ENCODE measurements at regions not wholly inside any gene's neighbourhood (a gene's known extent, or its start where the extent isn't known, plus 50 kb on each side); places are given as distances from the start of the nearest gene placed in this dataset.

DNA sequence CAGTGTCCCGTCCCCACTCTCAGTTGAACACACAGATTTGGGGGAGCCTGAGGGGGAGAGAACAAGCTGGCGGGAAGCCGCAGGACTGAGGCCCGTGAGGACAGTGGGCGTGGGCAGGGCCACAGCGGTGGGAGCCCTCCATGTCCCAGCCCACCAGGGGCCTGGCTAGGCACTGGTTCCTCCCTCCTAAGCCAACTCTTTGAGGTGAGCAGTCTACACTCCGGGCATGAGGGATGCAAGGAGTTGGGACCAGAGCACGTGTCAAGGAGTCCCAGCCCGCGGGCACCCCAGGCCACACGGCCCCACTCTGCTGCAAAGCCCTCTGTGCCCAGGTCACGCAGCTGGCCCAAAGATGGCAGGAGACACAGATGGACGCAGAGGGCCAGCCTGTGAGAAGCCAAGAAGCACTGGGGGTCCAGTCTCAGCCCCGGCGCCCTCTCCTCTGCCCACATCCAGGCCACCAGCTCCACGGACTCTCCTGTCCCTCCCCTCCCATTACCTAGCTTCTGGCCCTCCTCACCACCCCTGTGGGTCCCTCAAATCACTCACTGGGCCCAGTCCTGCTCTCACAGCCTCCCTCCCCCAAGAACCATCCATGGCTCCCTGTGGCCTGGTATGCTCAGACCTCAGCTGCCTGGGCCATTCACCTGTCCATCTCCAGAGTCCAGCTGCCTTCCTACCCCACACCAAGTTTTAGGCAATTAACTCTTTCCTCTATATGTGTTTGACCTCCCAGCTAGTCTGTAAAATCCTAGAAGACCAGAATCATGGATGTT, 206.5 kb downstream of the RBFOX3 start:
- no peak overlapping the region for H3K4me3 ChIP-seq (replicated peaks in 1 of 3; ENCODE audit: insufficient read depth in 1 of 3, low read depth in 2 of 3, low read length in 3 of 3)
- TF ChIP-seq ZMYM3 (CRISPR knock-in tag; IDR thresholded peaks at IDR 0.05) (0 out of 2 replicates have a peak, but pooled peaks have one; percentile 19), ZNF354B (CRISPR knock-in tag; IDR thresholded peaks at IDR 0.05) (no peak)
- H3K36me3 ChIP-seq (replicated peaks in 1 of 2; ENCODE audit: control insufficient read depth in 1 of 2, insufficient read depth in 2 of 2, low read length in 2 of 2), result no peaks in the 10 kb centered on the region
- no peaks in the 10 kb centered on the region for H3K79me2 ChIP-seq (ENCODE audit: insufficient read depth, low read length)
- 62% methylated on average over 13 of the region's 16 CpGs for WGBS (ENCODE audit: low lambda C conversion rate)
- in situ Hi-C loops (cut with HindIII; ENCODE audit: extremely low pct_ligation_motif_present, low pct_unique_long_range_greater_than_20kb), result loop anchor here (10.0 kb wide), 1 partner anchor 300 kb away; no protein-coding TSS in a partner anchor
- FAIRE-seq (no peak), ATAC-seq (no peak), DNase-seq (ENCODE audit: low spot score) (no peak)
- no TSS peak for BruUV-seq (replicated peaks)
- no peaks in the 10 kb centered on the region; the same call in 1 of the 2 replicates for H4K20me1 ChIP-seq (ENCODE audit: insufficient read depth, low read length)
- CTCF ChIA-PET (ENCODE audit: low intra/inter-chr PET ratio, low total read pairs), result no interaction called here
- H3K27ac ChIP-seq (ENCODE audit: extremely low read length, insufficient read depth, low read length), result no peak overlapping the region
- H3K4me1 ChIP-seq (ENCODE audit: insufficient read depth, low read length), result 0 out of 2 replicates have a peak, but pooled peaks cover 4% of the 10 kb centered on the region
- peaks cover 28 to 88% of the 10 kb centered on the region in 2 experiments for H3K27me3 ChIP-seq (ENCODE audit: control insufficient read depth in 1 of 2, insufficient read depth in 2 of 2, low read length in 2 of 2)
- intact Hi-C loops (cut with micrococcal nuclease; ENCODE audit: unreplicated experiment), result no loop called here
- no peaks in the 10 kb centered on the region for H3K9me3 ChIP-seq (ENCODE audit: low read length)
- H2AFZ ChIP-seq (ENCODE audit: low read length), result no peak overlapping the region
- H3K4me2 ChIP-seq (ENCODE audit: low read depth, low read length), result no peak overlapping the region
- H3K9ac ChIP-seq (ENCODE audit: insufficient read depth, low read depth, low read length), result no peak overlapping the region
- POLR2A ChIA-PET, result no interaction called here

GRCh38 chr17:79401704-79402674, 208.9 kb downstream of the RBFOX3 start:
- 6% methylated on average over 23 of the region's 26 CpGs for WGBS (ENCODE audit: low lambda C conversion rate)
- ChIA-PET POLR2A (no interaction called here), CTCF (ENCODE audit: low intra/inter-chr PET ratio, low total read pairs) (interaction anchor here (1.4 to 1.6 kb wide), 2 partner anchors 10 to 314 kb away, joined by 3 to 5 read pairs; no protein-coding TSS in a partner anchor)
- H3K27me3 ChIP-seq (ENCODE audit: control insufficient read depth in 1 of 2, insufficient read depth in 2 of 2, low read length in 2 of 2), result peaks cover 18 to 85% of the 10 kb centered on the region in 2 experiments; a peak in 4 of 5 replicates
- H3K36me3 ChIP-seq (replicated peaks in 1 of 2; ENCODE audit: control insufficient read depth in 1 of 2, insufficient read depth in 2 of 2, low read length in 2 of 2), result no peaks in the 10 kb centered on the region
- H3K79me2 ChIP-seq (ENCODE audit: insufficient read depth, low read length), result no peaks in the 10 kb centered on the region
- no peak overlapping the region for H3K4me3 ChIP-seq (replicated peaks in 1 of 3; ENCODE audit: insufficient read depth in 1 of 3, low read depth in 2 of 3, low read length in 3 of 3)
- H3K27ac ChIP-seq (ENCODE audit: extremely low read length, insufficient read depth, low read length), result no peak overlapping the region
- 0 out of 2 replicates have a peak, but pooled peaks cover 4% of the 10 kb centered on the region for H3K4me1 ChIP-seq (ENCODE audit: insufficient read depth, low read length)
- H2AFZ ChIP-seq (ENCODE audit: low read length), result no peak overlapping the region
- in situ Hi-C loops (cut with HindIII; ENCODE audit: extremely low pct_ligation_motif_present, low pct_unique_long_range_greater_than_20kb) (loop anchor here (10.0 kb wide), 1 partner anchor 303 kb away; no protein-coding TSS in a partner anchor), intact Hi-C loops (cut with micrococcal nuclease; ENCODE audit: unreplicated experiment) (no loop called here)
- no peak overlapping the region for H3K9ac ChIP-seq (ENCODE audit: insufficient read depth, low read depth, low read length)
- DNase-seq (ENCODE audit: low spot score) (no peak), FAIRE-seq (no peak), ATAC-seq (peak; percentile 12; the same call in 2 of the 3 replicates)
- no peaks in the 10 kb centered on the region for H4K20me1 ChIP-seq (ENCODE audit: insufficient read depth, low read length)
- no peak overlapping the region for H3K4me2 ChIP-seq (ENCODE audit: low read depth, low read length)
- no TSS peak for BruUV-seq (replicated peaks)
- no peaks in the 10 kb centered on the region for H3K9me3 ChIP-seq (ENCODE audit: low read length)
- TF ChIP-seq FOXC1 (CRISPR knock-in tag; IDR thresholded peaks at IDR 0.05; ENCODE audit: borderline replicate concordance), result no peak
- no peak for TF ChIP-seq FOSL2 (CRISPR knock-in tag; IDR thresholded peaks at IDR 0.05)
- no peak for TF ChIP-seq NR0B2 (CRISPR knock-in tag; IDR thresholded peaks at IDR 0.05)
- no peak for TF ChIP-seq SYNCRIP (IDR thresholded peaks at IDR 0.05; ENCODE audit: insufficient read depth, low read depth, low read length)
- no peak for TF ChIP-seq ZNF777 (CRISPR knock-in tag; IDR thresholded peaks at IDR 0.05)
- no peak for TF ChIP-seq ZNF614 (CRISPR knock-in tag; IDR thresholded peaks at IDR 0.05; ENCODE audit: borderline replicate concordance)
- TF ChIP-seq CENPX (CRISPR knock-in tag; IDR thresholded peaks at IDR 0.05), result no peak
- no peak for TF ChIP-seq BRD4 (CRISPR knock-in tag; IDR thresholded peaks at IDR 0.05)

Measured in HepG2 (cell line).